ENCODE measurements at regions not wholly inside any gene's neighbourhood (a gene's known extent, or its start where the extent isn't known, plus 50 kb on each side); places are given as distances from the start of the nearest gene placed in this dataset.

- ATAC-seq (no peak), DNase-seq (no peak)
- TF ChIP-seq POLR2A (IDR thresholded peaks at IDR 0.05) (no peak), CTCF (IDR thresholded peaks at IDR 0.05 in 4 of 5, conservative IDR thresholded peaks at IDR 0.05 in 1 of 5) (no peak)
- Histone ChIP-seq H3K9me3 (no peaks in the 10 kb centered on the region), H3K4me1 (no peaks in the 10 kb centered on the region), H3K36me3 (no peaks in the 10 kb centered on the region), H3K4me3 (no peak overlapping the region), H3K27me3 (no peaks in the 10 kb centered on the region), H3K27ac (no peak overlapping the region)
- in situ Hi-C loops (cut with MboI; ENCODE audit: low sequenced_read_pairs in 4 of 4): no loop called here
- intact Hi-C loops (cut with DNase I; ENCODE audit: low total_unique reads): loop anchor here (2.0 kb wide), 1 partner anchor 37 kb away; no protein-coding TSS in a partner anchor
Observed at GRCh38 chr12:28107679-28108078, 82.6 kb upstream of the CCDC91 start.

GRCh38 chr12:28108599-28108998 lies 81.7 kb upstream of the CCDC91 start:
- Histone ChIP-seq H3K9me3 (no peaks in the 10 kb centered on the region), H3K27me3 (no peaks in the 10 kb centered on the region), H3K4me1 (no peaks in the 10 kb centered on the region), H3K4me3 (no peak overlapping the region), H3K27ac (no peak overlapping the region), H3K36me3 (no peaks in the 10 kb centered on the region)
- in situ Hi-C loops (cut with MboI; ENCODE audit: low sequenced_read_pairs in 4 of 4) (no loop called here), intact Hi-C loops (cut with DNase I; ENCODE audit: low total_unique reads) (no loop called here)
- TF ChIP-seq CTCF (IDR thresholded peaks at IDR 0.05 in 4 of 5, conservative IDR thresholded peaks at IDR 0.05 in 1 of 5) (no peak), POLR2A (IDR thresholded peaks at IDR 0.05) (no peak)
- no peak for ATAC-seq
- DNase-seq: no peak

- in situ Hi-C loops (cut with MboI; ENCODE audit: low sequenced_read_pairs in 4 of 4): no loop called here
- H3K4me1 ChIP-seq: no peaks in the 10 kb centered on the region
- no peak for ATAC-seq
- H3K27me3 ChIP-seq: no peaks in the 10 kb centered on the region
- TF ChIP-seq CTCF (IDR thresholded peaks at IDR 0.05 in 4 of 5, conservative IDR thresholded peaks at IDR 0.05 in 1 of 5) (no peak), POLR2A (IDR thresholded peaks at IDR 0.05) (no peak)
- H3K36me3 ChIP-seq: no peaks in the 10 kb centered on the region
- intact Hi-C loops (cut with DNase I; ENCODE audit: low total_unique reads): no loop called here
- H3K4me3 ChIP-seq: no peak overlapping the region
- no peaks in the 10 kb centered on the region for H3K9me3 ChIP-seq
- H3K27ac ChIP-seq: no peak overlapping the region
- DNase-seq: no peak
Observed at GRCh38 chr12:28110329-28110728, 79.9 kb upstream of the CCDC91 start.

- in situ Hi-C loops (cut with MboI; ENCODE audit: low sequenced_read_pairs in 4 of 4): no loop called here
- H3K4me1 ChIP-seq: no peaks in the 10 kb centered on the region
- DNase-seq (no peak), ATAC-seq (no peak)
- H3K27ac ChIP-seq: no peak overlapping the region
- no peak for TF ChIP-seq POLR2A (IDR thresholded peaks at IDR 0.05)
- no peak for TF ChIP-seq CTCF (IDR thresholded peaks at IDR 0.05 in 4 of 5, conservative IDR thresholded peaks at IDR 0.05 in 1 of 5)
- H3K36me3 ChIP-seq: no peaks in the 10 kb centered on the region
- H3K4me3 ChIP-seq: no peak overlapping the region
- H3K27me3 ChIP-seq: no peaks in the 10 kb centered on the region
- intact Hi-C loops (cut with DNase I; ENCODE audit: low total_unique reads): no loop called here
- H3K9me3 ChIP-seq: no peaks in the 10 kb centered on the region
Observed at GRCh38 chr12:28114488-28114887, 75.8 kb upstream of the CCDC91 start.

- no peak for TF ChIP-seq POLR2A (IDR thresholded peaks at IDR 0.05)
- no peak for TF ChIP-seq CTCF (IDR thresholded peaks at IDR 0.05 in 4 of 5, conservative IDR thresholded peaks at IDR 0.05 in 1 of 5)
- no peaks in the 10 kb centered on the region for H3K9me3 ChIP-seq
- no peak overlapping the region for H3K4me3 ChIP-seq
- intact Hi-C loops (cut with DNase I; ENCODE audit: low total_unique reads) (no loop called here), in situ Hi-C loops (cut with MboI; ENCODE audit: low sequenced_read_pairs in 4 of 4) (no loop called here)
- no peak for DNase-seq
- no peaks in the 10 kb centered on the region for H3K27me3 ChIP-seq
- H3K27ac ChIP-seq: no peak overlapping the region
- no peaks in the 10 kb centered on the region for H3K36me3 ChIP-seq
- H3K4me1 ChIP-seq: no peaks in the 10 kb centered on the region
- ATAC-seq: no peak
Observed at GRCh38 chr12:28121433-28121832, 68.8 kb upstream of the CCDC91 start.
